Thyroid gland (tissue), 4 donors: ENCODE measurements at regions not wholly inside any gene's neighbourhood (a gene's known extent, or its start where the extent isn't known, plus 50 kb on each side); places are given as distances from the start of the nearest gene placed in this dataset.

Experiments used
- POLR2A ChIP-seq, 2 donors: fragments of 450-650 bp; IDR thresholded peaks; one replicate each; pipeline ENCODE4 v1.6.1; 2017; ENCODE audit warnings: antibody characterized with exemption in 2 of 2, mild to moderate bottlenecking in 2 of 2, moderate library complexity in 1 of 2
- TF ChIP-seq, protein P1 (sequence below), 6 experiments: fragments of 200-600 bp in 3 of 6; fragments of 450-650 bp in 3 of 6; sonication (generic) in 3 of 6; IDR thresholded peaks; one replicate each; pipeline ENCODE4 v1.5.1; 2016 to 2019; ENCODE audit warnings: antibody characterized with exemption in 6 of 6, mild to moderate bottlenecking in 2 of 6, inconsistent platforms in 1 of 6, moderate library complexity in 1 of 6

DNA sequence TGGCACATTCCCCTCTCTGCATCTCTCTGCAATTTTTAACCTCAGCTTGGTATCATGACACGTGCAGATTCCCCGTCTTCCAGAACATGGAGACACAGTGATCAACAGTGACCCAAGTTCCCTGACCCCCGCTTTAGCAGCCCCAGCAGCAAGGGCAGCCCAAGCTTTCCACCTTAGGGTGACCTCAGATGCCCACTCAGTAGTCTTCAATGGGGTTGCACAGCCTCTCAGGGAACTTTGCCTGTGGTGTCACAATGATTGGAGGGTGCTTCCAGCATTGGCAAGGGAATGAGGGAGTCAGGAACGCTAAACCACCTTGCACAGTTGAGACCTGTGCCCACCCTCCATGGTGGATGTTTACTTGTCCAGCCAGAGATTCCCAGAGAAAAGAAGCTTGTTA lies 287.1 kb upstream of the CDH4 start:
- TF ChIP-seq, protein P1, sequence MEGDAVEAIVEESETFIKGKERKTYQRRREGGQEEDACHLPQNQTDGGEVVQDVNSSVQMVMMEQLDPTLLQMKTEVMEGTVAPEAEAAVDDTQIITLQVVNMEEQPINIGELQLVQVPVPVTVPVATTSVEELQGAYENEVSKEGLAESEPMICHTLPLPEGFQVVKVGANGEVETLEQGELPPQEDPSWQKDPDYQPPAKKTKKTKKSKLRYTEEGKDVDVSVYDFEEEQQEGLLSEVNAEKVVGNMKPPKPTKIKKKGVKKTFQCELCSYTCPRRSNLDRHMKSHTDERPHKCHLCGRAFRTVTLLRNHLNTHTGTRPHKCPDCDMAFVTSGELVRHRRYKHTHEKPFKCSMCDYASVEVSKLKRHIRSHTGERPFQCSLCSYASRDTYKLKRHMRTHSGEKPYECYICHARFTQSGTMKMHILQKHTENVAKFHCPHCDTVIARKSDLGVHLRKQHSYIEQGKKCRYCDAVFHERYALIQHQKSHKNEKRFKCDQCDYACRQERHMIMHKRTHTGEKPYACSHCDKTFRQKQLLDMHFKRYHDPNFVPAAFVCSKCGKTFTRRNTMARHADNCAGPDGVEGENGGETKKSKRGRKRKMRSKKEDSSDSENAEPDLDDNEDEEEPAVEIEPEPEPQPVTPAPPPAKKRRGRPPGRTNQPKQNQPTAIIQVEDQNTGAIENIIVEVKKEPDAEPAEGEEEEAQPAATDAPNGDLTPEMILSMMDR (IDR thresholded peaks at IDR 0.05), result no peak
- no peak for TF ChIP-seq POLR2A (IDR thresholded peaks at IDR 0.05)
